DOHH2 (cell line): ENCODE measurements at regions not wholly inside any gene's neighbourhood (a gene's known extent, or its start where the extent isn't known, plus 50 kb on each side); places are given as distances from the start of the nearest gene placed in this dataset.

Experiments used
- H3F3A ChIP-seq: fragments of 200-600 bp; sonication (generic), shearing (Covaris generic); 2 replicates; pipeline ENCODE4 v1.6.0; 2016; ENCODE audit warnings: antibody characterized with exemption, mild to moderate bottlenecking; ENCODE audit not compliant: control insufficient read depth, insufficient read depth
- H3K27ac ChIP-seq: fragments of 200-600 bp; sonication (generic); 2 replicates; pipeline ENCODE4 v1.5.1; 2014; ENCODE audit warnings: low read depth, mild to moderate bottlenecking, low read length, moderate library complexity
- H3K27me3 ChIP-seq: fragments of 200-600 bp; sonication (generic); 2 replicates; pipeline ENCODE4 v1.6.1; 2014; ENCODE audit warnings: mild to moderate bottlenecking, low read length, mixed read lengths; ENCODE audit not compliant: control insufficient read depth
- H3K36me3 ChIP-seq: fragments of 200-600 bp; sonication (generic); 2 replicates; pipeline ENCODE4 v1.6.1; 2014; ENCODE audit warnings: mild to moderate bottlenecking, low read length, moderate library complexity, mixed read lengths; ENCODE audit not compliant: control insufficient read depth
- H3K4me1 ChIP-seq: fragments of 200-600 bp; sonication (generic); 2 replicates; pipeline ENCODE4 v1.6.1; 2014; ENCODE audit warnings: mild to moderate bottlenecking, low read length, mixed read lengths; ENCODE audit not compliant: control insufficient read depth
- H3K4me2 ChIP-seq: fragments of 200-600 bp; sonication (generic); 2 replicates; pipeline ENCODE4 v1.6.0; 2014; ENCODE audit warnings: mild to moderate bottlenecking, low read length, moderate library complexity
- H3K4me3 ChIP-seq: fragments of 200-600 bp; sonication (generic); 2 replicates; pipeline ENCODE4 v1.5.1; 2014; ENCODE audit warnings: mild to moderate bottlenecking, low read length, mixed read lengths
- H3K79me2 ChIP-seq: fragments of 200-600 bp; sonication (generic); 2 replicates; pipeline ENCODE4 v1.6.1; 2014; ENCODE audit warnings: mild to moderate bottlenecking, low read length, mixed read lengths; ENCODE audit not compliant: control insufficient read depth
- H3K9me2 ChIP-seq: fragments of 200-600 bp; sonication (generic); replicated peaks from 2 replicates; pipeline ENCODE4 v1.6.1; 2014; ENCODE audit warnings: mild to moderate bottlenecking, low read length, mixed read lengths; ENCODE audit not compliant: control insufficient read depth
- H3K9me3 ChIP-seq: fragments of 200-600 bp; sonication (generic); 2 replicates; pipeline ENCODE4 v1.6.1; 2014; ENCODE audit warnings: antibody characterized with exemption, low read length, mixed read lengths; ENCODE audit not compliant: control insufficient read depth, insufficient read depth
- H4K20me1 ChIP-seq: fragments of 200-600 bp; sonication (generic); 2 replicates; pipeline ENCODE4 v1.6.0; 2014; ENCODE audit warnings: low read depth, mild to moderate bottlenecking, antibody characterized with exemption, low read length, moderate library complexity; ENCODE audit not compliant: control insufficient read depth, insufficient read depth
- EZH2phosphoT487 ChIP-seq: fragments of 200-600 bp; sonication (generic); IDR thresholded peaks from 2 replicates; pipeline ENCODE4 v1.6.1; 2017; ENCODE audit warnings: borderline replicate concordance, mild to moderate bottlenecking, antibody characterized with exemption, low read length, moderate library complexity, mixed read lengths
- TF ChIP-seq, protein P1 (sequence below): fragments of 200-600 bp; sonication (generic); IDR thresholded peaks from one replicate; pipeline ENCODE4 v1.5.1; 2014; ENCODE audit warnings: antibody characterized with exemption, mild to moderate bottlenecking, low read depth, low read length; ENCODE audit not compliant: poor library complexity, severe bottlenecking

DNA sequence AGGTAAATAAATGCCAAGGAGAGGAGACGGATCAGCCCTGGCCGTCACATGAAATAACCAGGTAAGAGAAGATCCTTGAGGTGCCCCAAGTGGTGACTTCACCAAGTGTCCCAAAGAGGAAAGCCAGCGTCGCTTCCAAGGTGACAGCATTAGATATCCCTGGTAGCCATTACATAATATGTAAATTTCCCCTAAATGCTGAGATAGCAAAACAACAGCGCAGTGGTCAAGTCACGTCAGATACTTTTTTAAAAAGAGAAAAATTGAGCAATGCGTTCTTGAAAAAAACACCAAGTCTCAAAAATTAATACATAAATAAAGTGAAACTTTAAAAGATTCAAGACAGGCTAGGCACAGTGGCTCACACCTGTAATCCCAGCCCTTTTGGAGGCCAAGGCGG, 100.2 kb downstream of the HTR5A start:
- H3K27ac ChIP-seq, result no peak overlapping the region
- no peak overlapping the region for H3K4me2 ChIP-seq
- no peaks in the 10 kb centered on the region for H3K79me2 ChIP-seq
- H3K4me3 ChIP-seq, result no peak overlapping the region
- H3K36me3 ChIP-seq, result no peaks in the 10 kb centered on the region
- TF ChIP-seq, protein P1, sequence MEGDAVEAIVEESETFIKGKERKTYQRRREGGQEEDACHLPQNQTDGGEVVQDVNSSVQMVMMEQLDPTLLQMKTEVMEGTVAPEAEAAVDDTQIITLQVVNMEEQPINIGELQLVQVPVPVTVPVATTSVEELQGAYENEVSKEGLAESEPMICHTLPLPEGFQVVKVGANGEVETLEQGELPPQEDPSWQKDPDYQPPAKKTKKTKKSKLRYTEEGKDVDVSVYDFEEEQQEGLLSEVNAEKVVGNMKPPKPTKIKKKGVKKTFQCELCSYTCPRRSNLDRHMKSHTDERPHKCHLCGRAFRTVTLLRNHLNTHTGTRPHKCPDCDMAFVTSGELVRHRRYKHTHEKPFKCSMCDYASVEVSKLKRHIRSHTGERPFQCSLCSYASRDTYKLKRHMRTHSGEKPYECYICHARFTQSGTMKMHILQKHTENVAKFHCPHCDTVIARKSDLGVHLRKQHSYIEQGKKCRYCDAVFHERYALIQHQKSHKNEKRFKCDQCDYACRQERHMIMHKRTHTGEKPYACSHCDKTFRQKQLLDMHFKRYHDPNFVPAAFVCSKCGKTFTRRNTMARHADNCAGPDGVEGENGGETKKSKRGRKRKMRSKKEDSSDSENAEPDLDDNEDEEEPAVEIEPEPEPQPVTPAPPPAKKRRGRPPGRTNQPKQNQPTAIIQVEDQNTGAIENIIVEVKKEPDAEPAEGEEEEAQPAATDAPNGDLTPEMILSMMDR, result no peak
- TF ChIP-seq EZH2phosphoT487, result no peak
- no peaks in the 10 kb centered on the region for H3K9me3 ChIP-seq
- H4K20me1 ChIP-seq, result no peaks in the 10 kb centered on the region
- H3K9me2 ChIP-seq, result no peaks in the 10 kb centered on the region
- H3F3A ChIP-seq, result no peaks in the 10 kb centered on the region
- H3K27me3 ChIP-seq, result peaks cover 9% of the 10 kb centered on the region
- H3K4me1 ChIP-seq, result no peaks in the 10 kb centered on the region

DNA sequence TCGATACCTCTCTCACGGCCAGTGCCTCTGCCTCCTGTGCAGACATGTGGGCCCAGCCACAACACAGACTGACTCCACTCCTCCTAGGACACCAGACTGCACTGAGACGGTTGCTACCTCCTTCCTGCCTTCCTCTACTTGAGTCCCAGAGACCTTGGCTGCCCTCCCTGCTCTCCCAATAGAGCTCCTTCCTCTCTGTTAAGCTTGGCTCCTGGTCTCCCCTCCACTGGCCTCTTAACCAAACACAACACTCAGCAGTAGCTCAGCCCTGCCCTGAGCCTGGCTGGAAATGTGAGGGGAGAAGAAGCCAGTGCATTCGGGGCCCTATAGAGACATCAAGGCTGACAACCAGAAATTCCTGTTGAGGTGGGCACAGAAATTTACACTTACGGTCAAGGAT, 102.0 kb downstream of the HTR5A start:
- Histone ChIP-seq H3K4me2 (no peak overlapping the region), H3K27me3 (peaks cover 11% of the 10 kb centered on the region), H3K79me2 (no peaks in the 10 kb centered on the region)

DNA sequence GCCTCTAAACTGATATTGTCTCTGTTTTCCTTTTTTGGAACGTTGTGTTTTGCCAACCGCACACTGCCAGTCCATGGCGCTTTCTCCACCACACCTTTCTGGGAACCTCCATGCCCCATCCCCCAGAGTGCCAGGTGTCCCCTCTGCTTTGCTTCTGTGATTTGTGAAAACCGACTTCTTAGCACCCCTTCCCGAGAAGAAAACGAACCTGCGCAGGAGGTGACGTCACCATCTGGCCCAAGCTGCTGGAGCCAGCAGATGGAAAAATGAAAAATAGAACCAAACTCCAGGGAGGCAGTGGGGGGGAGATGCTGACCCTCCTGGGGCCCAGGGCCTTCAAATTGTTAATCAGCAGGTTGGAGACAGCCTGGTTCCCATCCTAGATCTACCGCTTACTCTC, 103.8 kb downstream of the HTR5A start:
- Histone ChIP-seq H3K9me3 (peaks cover 13% of the 10 kb centered on the region), H3K79me2 (no peaks in the 10 kb centered on the region), H3K4me3 (no peak overlapping the region), H3K36me3 (no peaks in the 10 kb centered on the region), H3K27ac (no peak overlapping the region), H3F3A (no peaks in the 10 kb centered on the region), H4K20me1 (no peaks in the 10 kb centered on the region), H3K4me1 (peaks cover 10% of the 10 kb centered on the region), H3K27me3 (peaks cover 11% of the 10 kb centered on the region), H3K4me2 (no peak overlapping the region), H3K9me2 (no peaks in the 10 kb centered on the region)
- TF ChIP-seq, protein P1, result no peak

More for the DNA sequence above, 102.0 kb downstream of the HTR5A start:
- Histone ChIP-seq H3K9me2 (no peaks in the 10 kb centered on the region), H3F3A (no peaks in the 10 kb centered on the region), H3K9me3 (peaks cover 4% of the 10 kb centered on the region; the same call in 1 of the 2 replicates), H3K4me3 (no peak overlapping the region), H3K4me1 (no peaks in the 10 kb centered on the region), H3K27ac (no peak overlapping the region), H4K20me1 (no peaks in the 10 kb centered on the region), H3K36me3 (no peaks in the 10 kb centered on the region)
- no peak for TF ChIP-seq EZH2phosphoT487
- TF ChIP-seq, protein P1, result no peak

DNA sequence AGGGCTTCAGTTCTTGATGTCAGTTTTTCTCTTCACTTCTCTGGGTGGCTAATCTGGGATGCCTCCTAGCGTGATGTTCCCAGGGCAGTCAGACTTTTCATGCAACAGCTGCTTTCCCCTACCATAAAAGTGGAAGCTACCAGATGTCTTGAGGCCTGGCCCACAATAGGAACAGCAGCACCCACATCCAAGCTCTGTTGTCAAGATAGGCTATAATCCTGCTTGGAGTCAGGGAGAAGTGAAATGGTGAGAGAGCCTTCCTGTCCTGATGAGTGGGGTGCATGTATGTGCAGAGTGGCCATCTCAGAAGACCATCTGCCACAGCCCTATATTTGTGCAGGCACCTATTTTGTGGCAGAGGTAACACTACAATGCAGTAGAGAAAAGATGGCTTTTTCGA, 108.0 kb downstream of the HTR5A start:
- H3K4me1 ChIP-seq, result peaks cover 25% of the 10 kb centered on the region
- peaks cover 8% of the 10 kb centered on the region; the same call in 1 of the 2 replicates for H3K27me3 ChIP-seq
- H3K27ac ChIP-seq, result no peak overlapping the region
- H3K4me2 ChIP-seq, result no peak overlapping the region; the same call in 1 of the 2 replicates
- no peaks in the 10 kb centered on the region for H4K20me1 ChIP-seq
- H3K9me3 ChIP-seq, result peaks cover 17% of the 10 kb centered on the region
- H3F3A ChIP-seq, result no peaks in the 10 kb centered on the region
- H3K9me2 ChIP-seq, result no peaks in the 10 kb centered on the region
- H3K4me3 ChIP-seq, result no peak overlapping the region
- no peaks in the 10 kb centered on the region for H3K79me2 ChIP-seq
- H3K36me3 ChIP-seq, result no peaks in the 10 kb centered on the region
- TF ChIP-seq, protein P1, result no peak
- TF ChIP-seq EZH2phosphoT487, result no peak
